HUES64 (cell line): ENCODE measurements at regions not wholly inside any gene's neighbourhood (a gene's known extent, or its start where the extent isn't known, plus 50 kb on each side); places are given as distances from the start of the nearest gene placed in this dataset.

Experiments used
- H3K27ac ChIP-seq: 2 replicates; pipeline ENCODE4 v1.7.0; 2013; ENCODE audit warnings: low read depth, low read length, inconsistent platforms
- H3K27me3 ChIP-seq: 2 replicates; pipeline ENCODE4 v1.6.1; 2013; ENCODE audit warnings: mild to moderate bottlenecking, low read length; ENCODE audit not compliant: insufficient read depth
- H3K36me3 ChIP-seq: 2 replicates; pipeline ENCODE4 v1.6.1; 2013; ENCODE audit warnings: mild to moderate bottlenecking, low read length; ENCODE audit not compliant: insufficient read depth
- H3K4me1 ChIP-seq: 2 replicates; pipeline ENCODE4 v1.6.1; 2013; ENCODE audit warnings: mild to moderate bottlenecking, low read length, moderate library complexity; ENCODE audit not compliant: insufficient read depth
- H3K4me3 ChIP-seq: 2 replicates; pipeline ENCODE4 v1.5.1; 2013; ENCODE audit warnings: mild to moderate bottlenecking, low read length, moderate library complexity
- H3K9ac ChIP-seq: 2 replicates; pipeline ENCODE4 v1.6.1; 2013; ENCODE audit warnings: mild to moderate bottlenecking, low read depth, low read length
- H3K9me3 ChIP-seq: 2 replicates; pipeline ENCODE4 v1.6.1; 2013; ENCODE audit warnings: low read depth, low read length; ENCODE audit not compliant: insufficient read depth
- WGBS: fragments of 150-250, 120-280 bp; methylation state at CpG from one replicate; pipeline ENCODE4 v1.1.7; 2013; ENCODE audit warnings: missing lambda C conversion rate; 5-methylcytosine and 5-hydroxymethylcytosine counted together

- WGBS = 74% methylated on average over 2 of the region's 2 CpGs
- H3K27ac ChIP-seq = no peak overlapping the region
Observed at GRCh38 chrX:144293229-144293628, 409.4 kb downstream of the UBE2NL start.

GRCh38 chrX:144295921-144296320 lies 412.1 kb downstream of the UBE2NL start:
- H3K36me3 ChIP-seq = no peaks in the 10 kb centered on the region
- 100% methylated on average over 1 of the region's 1 CpG for WGBS
- H3K4me3 ChIP-seq = no peak overlapping the region
- no peak overlapping the region for H3K9ac ChIP-seq
- peaks cover 77% of the 10 kb centered on the region for H3K9me3 ChIP-seq
- H3K27ac ChIP-seq = no peak overlapping the region
- no peaks in the 10 kb centered on the region for H3K4me1 ChIP-seq
- H3K27me3 ChIP-seq = no peaks in the 10 kb centered on the region

More at GRCh38 chrX:144293229-144293628, 409.4 kb downstream of the UBE2NL start:
- H3K36me3 ChIP-seq = no peaks in the 10 kb centered on the region
- no peak overlapping the region for H3K4me3 ChIP-seq
- H3K9ac ChIP-seq = no peak overlapping the region
- H3K9me3 ChIP-seq = peaks cover 73% of the 10 kb centered on the region
- no peaks in the 10 kb centered on the region for H3K27me3 ChIP-seq
- no peaks in the 10 kb centered on the region for H3K4me1 ChIP-seq

GRCh38 chrX:144297221-144297620 lies 413.4 kb downstream of the UBE2NL start:
- Histone ChIP-seq H3K36me3 (no peaks in the 10 kb centered on the region), H3K9ac (no peak overlapping the region), H3K9me3 (peaks cover 78% of the 10 kb centered on the region), H3K4me1 (no peaks in the 10 kb centered on the region), H3K27ac (no peak overlapping the region), H3K27me3 (no peaks in the 10 kb centered on the region), H3K4me3 (no peak overlapping the region)
- WGBS = 62% methylated on average over 1 of the region's 2 CpGs

GRCh38 chrX:144327495-144327894 lies 443.6 kb downstream of the UBE2NL start:
- peaks cover 34% of the 10 kb centered on the region for H3K9me3 ChIP-seq
- H3K4me3 ChIP-seq = no peak overlapping the region
- H3K9ac ChIP-seq = no peak overlapping the region
- no peaks in the 10 kb centered on the region for H3K4me1 ChIP-seq
- H3K27ac ChIP-seq = no peak overlapping the region
- WGBS = 90% methylated on average over 4 of the region's 4 CpGs
- no peaks in the 10 kb centered on the region for H3K27me3 ChIP-seq
- no peaks in the 10 kb centered on the region for H3K36me3 ChIP-seq

GRCh38 chrX:144333429-144333828 lies 449.6 kb downstream of the UBE2NL start:
- no peaks in the 10 kb centered on the region for H3K27me3 ChIP-seq
- no peaks in the 10 kb centered on the region for H3K36me3 ChIP-seq
- no peak overlapping the region for H3K27ac ChIP-seq
- H3K9ac ChIP-seq = no peak overlapping the region
- H3K4me3 ChIP-seq = no peak overlapping the region
- peaks cover 67% of the 10 kb centered on the region for H3K9me3 ChIP-seq
- WGBS = 62% methylated on average over 4 of the region's 4 CpGs
- no peaks in the 10 kb centered on the region for H3K4me1 ChIP-seq

GRCh38 chrX:144334577-144334976 lies 450.7 kb downstream of the UBE2NL start:
- Histone ChIP-seq H3K4me3 (no peak overlapping the region), H3K9me3 (peaks cover 67% of the 10 kb centered on the region), H3K27me3 (no peaks in the 10 kb centered on the region), H3K9ac (no peak overlapping the region), H3K27ac (no peak overlapping the region), H3K4me1 (no peaks in the 10 kb centered on the region), H3K36me3 (no peaks in the 10 kb centered on the region)
- 97% methylated on average over 8 of the region's 13 CpGs for WGBS

- Histone ChIP-seq H3K9me3 (peaks cover 74% of the 10 kb centered on the region), H3K27ac (no peak overlapping the region), H3K27me3 (no peaks in the 10 kb centered on the region), H3K9ac (no peak overlapping the region), H3K4me1 (no peaks in the 10 kb centered on the region), H3K4me3 (no peak overlapping the region), H3K36me3 (no peaks in the 10 kb centered on the region)
- 82% methylated on average over 5 of the region's 6 CpGs for WGBS
Observed at GRCh38 chrX:144335402-144335801, 451.5 kb downstream of the UBE2NL start.

GRCh38 chrX:144379156-144379555 lies 495.3 kb downstream of the UBE2NL start:
- 84% methylated on average over 3 of the region's 3 CpGs for WGBS
- Histone ChIP-seq H3K27me3 (no peaks in the 10 kb centered on the region), H3K4me3 (no peak overlapping the region), H3K9ac (no peak overlapping the region), H3K4me1 (no peaks in the 10 kb centered on the region), H3K36me3 (no peaks in the 10 kb centered on the region), H3K9me3 (peaks cover 61% of the 10 kb centered on the region), H3K27ac (no peak overlapping the region)

GRCh38 chrX:144388738-144389137 lies 504.9 kb downstream of the UBE2NL start:
- H3K9ac ChIP-seq = no peak overlapping the region
- H3K4me1 ChIP-seq = no peaks in the 10 kb centered on the region
- no peaks in the 10 kb centered on the region for H3K36me3 ChIP-seq
- H3K27ac ChIP-seq = no peak overlapping the region
- H3K9me3 ChIP-seq = peaks cover 45% of the 10 kb centered on the region
- 86% methylated on average over 1 of the region's 1 CpG for WGBS
- H3K4me3 ChIP-seq = no peak overlapping the region
- H3K27me3 ChIP-seq = no peaks in the 10 kb centered on the region
